ENCODE measurements at regions not wholly inside any gene's neighbourhood (a gene's known extent, or its start where the extent isn't known, plus 50 kb on each side); places are given as distances from the start of the nearest gene placed in this dataset.

- no peak for TF ChIP-seq CHD7 (IDR thresholded peaks at IDR 0.05; ENCODE audit: insufficient replicate concordance, low read length)
Measured at GRCh38 chr11:100434821-100435641, 252.1 kb upstream of the ARHGAP42 start (continued).
